NOMO-1 (cell line): ENCODE measurements at regions not wholly inside any gene's neighbourhood (a gene's known extent, or its start where the extent isn't known, plus 50 kb on each side); places are given as distances from the start of the nearest gene placed in this dataset.

Experiments used
- DNase-seq, 2 experiments: peaks; one replicate each; lab custom pipeline; 2025; ENCODE audit not compliant: unreplicated experiment in 2 of 2; lab: John Stamatoyannopoulos, UW

GRCh38 chr9:13513286-13513685, 233.8 kb upstream of the MPDZ start:
- no peak for DNase-seq

GRCh38 chr9:13508681-13509080, 229.2 kb upstream of the MPDZ start:
- DNase-seq: no peak

GRCh38 chr9:13508086-13508485, 228.6 kb upstream of the MPDZ start:
- no peak for DNase-seq

GRCh38 chr9:13505797-13506196, 226.3 kb upstream of the MPDZ start:
- DNase-seq: no peak

GRCh38 chr9:13503599-13503998, 224.1 kb upstream of the MPDZ start:
- no peak for DNase-seq

GRCh38 chr9:13502484-13502883, 223.0 kb upstream of the MPDZ start:
- no peak for DNase-seq

GRCh38 chr9:13501018-13501417, 221.5 kb upstream of the MPDZ start:
- no peak for DNase-seq

- DNase-seq: no peak
Measured at GRCh38 chr9:13500034-13500433, 220.5 kb upstream of the MPDZ start.

GRCh38 chr9:13493697-13494096, 214.2 kb upstream of the MPDZ start:
- no peak for DNase-seq

GRCh38 chr9:13491493-13492424, 212.3 kb upstream of the MPDZ start:
- no peak for DNase-seq

GRCh38 chr9:13491138-13491492, 211.6 kb upstream of the MPDZ start:
- DNase-seq: no peak

GRCh38 chr9:13487936-13488335, 208.4 kb upstream of the MPDZ start:
- DNase-seq: no peak

- no peak for DNase-seq
Measured at GRCh38 chr9:13487498-13487897, 208.0 kb upstream of the MPDZ start.

GRCh38 chr9:13487071-13487470, 207.6 kb upstream of the MPDZ start:
- no peak for DNase-seq

- no peak for DNase-seq
Measured at GRCh38 chr9:13485068-13485596, 205.6 kb upstream of the MPDZ start.

- no peak for DNase-seq
Measured at GRCh38 chr9:13484186-13484585, 204.7 kb upstream of the MPDZ start.

- DNase-seq: no peak
Measured at GRCh38 chr9:13481274-13481673, 201.8 kb upstream of the MPDZ start.

GRCh38 chr9:13480693-13481092, 201.2 kb upstream of the MPDZ start:
- no peak for DNase-seq

GRCh38 chr9:13479096-13479495, 199.6 kb upstream of the MPDZ start:
- no peak for DNase-seq

- DNase-seq: no peak
Measured at GRCh38 chr9:13478639-13479038, 199.1 kb upstream of the MPDZ start.

GRCh38 chr9:13478160-13478559, 198.7 kb upstream of the MPDZ start:
- DNase-seq: no peak

GRCh38 chr9:13470836-13471235, 191.3 kb upstream of the MPDZ start:
- DNase-seq: no peak
